SH-SY5Y (cell line): ENCODE measurements at regions not wholly inside any gene's neighbourhood (a gene's known extent, or its start where the extent isn't known, plus 50 kb on each side); places are given as distances from the start of the nearest gene placed in this dataset.

ENCODE experiments used
- GATA2 ChIP-seq: IDR thresholded peaks from 2 replicates; pipeline ENCODE4 v1.6.1; 2011; ENCODE audit warnings: mild to moderate bottlenecking, low read depth, low read length
- GATA3 ChIP-seq: IDR thresholded peaks from 2 replicates; pipeline ENCODE4 v1.6.1; 2011; ENCODE audit warnings: low read depth, mild to moderate bottlenecking, low read length, moderate library complexity

GRCh38 chr14:48735607-48736006, 850.6 kb downstream of the RPS29 start:
- TF ChIP-seq GATA3 (no peak), GATA2 (no peak)
